HepG2 (cell line): ENCODE measurements at regions not wholly inside any gene's neighbourhood (a gene's known extent, or its start where the extent isn't known, plus 50 kb on each side); places are given as distances from the start of the nearest gene placed in this dataset.

ENCODE experiments used
- CREBL2 ChIP-seq: sonication (generic); formaldehyde crosslinking; IDR thresholded peaks from 2 replicates; pipeline ENCODE4 v1.8.1; 2023; ENCODE audit warnings: missing genetic modification reagents, mild to moderate bottlenecking, borderline replicate concordance
- FLYWCH1 ChIP-seq: sonication (generic); formaldehyde crosslinking; IDR thresholded peaks from 2 replicates; pipeline ENCODE4 v1.8.1; 2023; ENCODE audit warnings: mild to moderate bottlenecking, missing genetic modification reagents
- GATAD2A ChIP-seq: IDR thresholded peaks from 2 replicates; pipeline ENCODE4 v1.6.1; 2016
- ISX ChIP-seq: sonication (generic); formaldehyde crosslinking; conservative IDR thresholded peaks from 2 replicates; pipeline ENCODE4 v1.5.0; 2020; ENCODE audit warnings: missing genetic modification reagents
- KDM6A ChIP-seq: IDR thresholded peaks from 2 replicates; pipeline ENCODE4 v1.6.1; 2016; ENCODE audit warnings: low read depth
- KMT2B ChIP-seq: IDR thresholded peaks from 2 replicates; pipeline ENCODE4 v1.6.1; 2016; ENCODE audit warnings: missing genetic modification reagents, missing compliant biosample characterization
- MEIS2 ChIP-seq: sonication (generic); formaldehyde crosslinking; IDR thresholded peaks from 2 replicates; pipeline ENCODE4 v1.9.0; 2021; ENCODE audit warnings: mild to moderate bottlenecking, missing genetic modification reagents
- MIER2 ChIP-seq: IDR thresholded peaks from 2 replicates; pipeline ENCODE4 v1.6.1; 2016; ENCODE audit warnings: missing biosample characterization, missing genetic modification reagents
- ZBTB25 ChIP-seq: IDR thresholded peaks from 2 replicates; pipeline ENCODE4 v1.6.1; 2018; ENCODE audit warnings: missing genetic modification reagents
- ZC3H4 ChIP-seq: sonication (generic); formaldehyde crosslinking; IDR thresholded peaks from 2 replicates; pipeline ENCODE4 v1.4.0; 2020; ENCODE audit warnings: missing genetic modification reagents, borderline replicate concordance
- ZMYM4 ChIP-seq: sonication (generic); formaldehyde crosslinking; IDR thresholded peaks from 2 replicates; pipeline ENCODE4 v1.8.1; 2023; ENCODE audit warnings: mild to moderate bottlenecking, missing genetic modification reagents
- ZNF24 ChIP-seq: fragments of 450-650 bp; IDR thresholded peaks from 2 replicates; pipeline ENCODE4 v1.6.1; 2017; ENCODE audit warnings: antibody characterized with exemption, mild to moderate bottlenecking
- ZNF253 ChIP-seq: sonication (generic); formaldehyde crosslinking; IDR thresholded peaks from 2 replicates; pipeline ENCODE4 v1.8.0; 2022; ENCODE audit warnings: mild to moderate bottlenecking, missing genetic modification reagents, borderline replicate concordance
- ZNF3 ChIP-seq: IDR thresholded peaks from 2 replicates; pipeline ENCODE4 v1.7.0; 2017; ENCODE audit warnings: inconsistent platforms
- ZNF329 ChIP-seq: sonication (generic); formaldehyde crosslinking; IDR thresholded peaks from 2 replicates; pipeline ENCODE4 v1.9.0; 2021; ENCODE audit warnings: low read depth, mild to moderate bottlenecking, missing genetic modification reagents
- ZNF337 ChIP-seq: sonication (generic); formaldehyde crosslinking; IDR thresholded peaks from 2 replicates; pipeline ENCODE4 v1.5.1; 2020; ENCODE audit warnings: missing genetic modification reagents, low read depth, mild to moderate bottlenecking, borderline replicate concordance
- ZNF382 ChIP-seq: sonication (generic); formaldehyde crosslinking; IDR thresholded peaks from 2 replicates; pipeline ENCODE4 v1.5.0; 2020; ENCODE audit warnings: missing genetic modification reagents, mild to moderate bottlenecking, borderline replicate concordance
- ZNF83 ChIP-seq: sonication (generic); formaldehyde crosslinking; IDR thresholded peaks from 2 replicates; pipeline ENCODE4 v1.4.0; 2020; ENCODE audit warnings: missing genetic modification reagents, mild to moderate bottlenecking, borderline replicate concordance
- ZNF839 ChIP-seq: sonication (generic); formaldehyde crosslinking; IDR thresholded peaks from 2 replicates; pipeline ENCODE4 v1.4.0; 2020; ENCODE audit warnings: missing genetic modification reagents, mild to moderate bottlenecking, borderline replicate concordance
- ZSCAN25 ChIP-seq: sonication (generic); formaldehyde crosslinking; IDR thresholded peaks from 2 replicates; pipeline ENCODE4 v1.8.0; 2022; ENCODE audit warnings: mild to moderate bottlenecking, missing genetic modification reagents
- TF ChIP-seq, protein P1 (sequence below): sonication (generic); formaldehyde crosslinking; IDR thresholded peaks from 2 replicates; pipeline ENCODE4 v1.5.1; 2020; ENCODE audit warnings: mild to moderate bottlenecking, missing genetic modification reagents

GRCh38 chr6:139480356-139481165, 106.1 kb upstream of the CITED2 start (continued):
- no peak for TF ChIP-seq ZC3H4 (CRISPR knock-in tag)
- TF ChIP-seq ISX (CRISPR knock-in tag) = no peak
- TF ChIP-seq ZMYM4 (CRISPR knock-in tag) = peak; percentile 96
- peak; percentile 59; the same call in 1 of the 2 replicates for TF ChIP-seq KMT2B (CRISPR knock-in tag)
- TF ChIP-seq, protein P1, sequence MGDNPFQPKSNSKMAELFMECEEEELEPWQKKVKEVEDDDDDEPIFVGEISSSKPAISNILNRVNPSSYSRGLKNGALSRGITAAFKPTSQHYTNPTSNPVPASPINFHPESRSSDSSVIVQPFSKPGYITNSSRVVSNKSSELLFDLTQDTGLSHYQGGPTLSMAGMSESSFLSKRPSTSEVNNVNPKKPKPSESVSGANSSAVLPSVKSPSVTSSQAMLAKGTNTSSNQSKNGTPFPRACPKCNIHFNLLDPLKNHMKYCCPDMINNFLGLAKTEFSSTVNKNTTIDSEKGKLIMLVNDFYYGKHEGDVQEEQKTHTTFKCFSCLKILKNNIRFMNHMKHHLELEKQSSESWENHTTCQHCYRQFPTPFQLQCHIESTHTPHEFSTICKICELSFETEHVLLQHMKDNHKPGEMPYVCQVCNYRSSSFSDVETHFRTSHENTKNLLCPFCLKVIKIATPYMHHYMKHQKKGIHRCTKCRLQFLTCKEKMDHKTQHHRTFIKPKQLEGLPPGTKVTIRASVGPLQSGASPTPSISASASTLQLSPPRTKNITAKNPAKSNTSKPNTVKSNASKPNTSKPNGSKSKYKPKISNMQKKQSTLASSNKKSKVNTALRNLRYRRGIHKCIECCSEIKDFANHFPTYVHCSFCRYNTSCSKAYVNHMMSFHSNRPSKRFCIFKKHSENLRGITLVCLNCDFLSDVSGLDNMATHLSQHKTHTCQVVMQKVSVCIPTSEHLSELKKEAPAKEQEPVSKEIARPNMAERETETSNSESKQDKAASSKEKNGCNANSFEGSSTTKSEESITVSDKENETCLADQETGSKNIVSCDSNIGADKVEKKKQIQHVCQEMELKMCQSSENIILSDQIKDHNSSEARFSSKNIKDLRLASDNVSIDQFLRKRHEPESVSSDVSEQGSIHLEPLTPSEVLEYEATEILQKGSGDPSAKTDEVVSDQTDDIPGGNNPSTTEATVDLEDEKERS (CRISPR knock-in tag) = no peak
- TF ChIP-seq CREBL2 (CRISPR knock-in tag) = no peak
- TF ChIP-seq MEIS2 (CRISPR knock-in tag) = peak; percentile 75; the same call in 1 of the 2 replicates
- no peak for TF ChIP-seq ZNF253
- TF ChIP-seq ZBTB25 (CRISPR knock-in tag) = peak; percentile 84
- TF ChIP-seq MIER2 (CRISPR knock-in tag) = peak; percentile 49; the same call in 1 of the 2 replicates
- no peak for TF ChIP-seq ZNF337 (CRISPR knock-in tag)
- no peak; the same call in 1 of the 2 replicates for TF ChIP-seq ZSCAN25
- peak; percentile 98 for TF ChIP-seq GATAD2A (CRISPR knock-in tag)
- TF ChIP-seq ZNF24 = 0 out of 2 replicates have a peak, but pooled peaks have one; percentile 51
- no peak for TF ChIP-seq ZNF329 (CRISPR knock-in tag)
- TF ChIP-seq FLYWCH1 (CRISPR knock-in tag) = no peak
- TF ChIP-seq ZNF83 (CRISPR knock-in tag) = no peak
- peak; percentile 70; the same call in 1 of the 2 replicates for TF ChIP-seq ZNF3 (CRISPR knock-in tag)
- peak; percentile 85 for TF ChIP-seq KDM6A (CRISPR knock-in tag)
- no peak for TF ChIP-seq ZNF382 (CRISPR knock-in tag)
- TF ChIP-seq ZNF839 (CRISPR knock-in tag) = no peak
